SK-N-SH treated with all-trans-retinoic acid at 6 μM for 48 hours (cell line): ENCODE measurements at regions not wholly inside any gene's neighbourhood (a gene's known extent, or its start where the extent isn't known, plus 50 kb on each side); places are given as distances from the start of the nearest gene placed in this dataset.

Experiments
- ARNTL ChIP-seq: fragments of 450-650 bp; formaldehyde crosslinking; IDR thresholded peaks from 2 replicates; pipeline ENCODE4 v1.5.0; 2020; ENCODE audit warnings: low read depth, mild to moderate bottlenecking, moderate library complexity, borderline replicate concordance
- CREB5 ChIP-seq: fragments of 250-450 bp; sonication (Bioruptor Pico); IDR thresholded peaks from 2 replicates; pipeline ENCODE4 v1.5.1; 2020; ENCODE audit warnings: low read depth, mild to moderate bottlenecking, moderate library complexity
- CSDC2 ChIP-seq: fragments of 250-450 bp; sonication (Bioruptor Pico); IDR thresholded peaks from 2 replicates; pipeline ENCODE4 v1.5.0; 2020; ENCODE audit warnings: mild to moderate bottlenecking, moderate library complexity
- OSR1 ChIP-seq: fragments of 250-450 bp; sonication (Bioruptor Pico); IDR thresholded peaks from 2 replicates; pipeline ENCODE4 v1.8.0; 2022; ENCODE audit warnings: moderate library complexity, mild to moderate bottlenecking, inconsistent platforms
- PPARA ChIP-seq: fragments of 250-450 bp; sonication (Bioruptor Pico); IDR thresholded peaks from 2 replicates; pipeline ENCODE4 v1.5.0; 2020; ENCODE audit warnings: mild to moderate bottlenecking, borderline replicate concordance
- SNAI2 ChIP-seq: fragments of 250-450 bp; sonication (Bioruptor Pico); IDR thresholded peaks from 2 replicates; pipeline ENCODE4 v1.5.0; 2020; ENCODE audit warnings: mild to moderate bottlenecking, moderate library complexity
- ZFP3 ChIP-seq: fragments of 250-450 bp; sonication (Bioruptor Pico); IDR thresholded peaks from 2 replicates; pipeline ENCODE4 v1.5.0; 2020; ENCODE audit warnings: mild to moderate bottlenecking, moderate library complexity
- ZFP30 ChIP-seq: fragments of 450-650 bp; formaldehyde crosslinking; IDR thresholded peaks from 2 replicates; pipeline ENCODE4 v1.5.0; 2022; ENCODE audit warnings: mild to moderate bottlenecking, moderate library complexity

- no peak for TF ChIP-seq PPARA
- TF ChIP-seq ZFP3 (CRISPR knock-in tag) = no peak
- no peak for TF ChIP-seq ZFP30
- TF ChIP-seq SNAI2 (CRISPR knock-in tag) = no peak
- no peak for TF ChIP-seq CSDC2 (CRISPR knock-in tag)
- TF ChIP-seq OSR1 (CRISPR knock-in tag) = no peak
- TF ChIP-seq ARNTL = no peak
- no peak for TF ChIP-seq CREB5
Observed at GRCh38 chr16:54999481-54999880, 68.8 kb downstream of the IRX5 start.
